RWPE2 (cell line): ENCODE measurements at regions not wholly inside any gene's neighbourhood (a gene's known extent, or its start where the extent isn't known, plus 50 kb on each side); places are given as distances from the start of the nearest gene placed in this dataset.
A peak's percentile ranks its signal among the peaks of the same experiment; 100 is the strongest.
"Not testable (repeated sequence)": the region's sequence is repeated elsewhere in the genome, so short reads cannot be mapped to it uniquely, and the experiment has no call there.

ENCODE experiments used
- ATAC-seq: fragments of 200-7000 bp; cut with Tn5 transposase; 3 replicates; pipeline ENCODE4 v1.9.1; 2021; ENCODE audit warnings: low read depth
- DNase-seq: peaks from one replicate; pipeline ENCODE4 v3.0.0-alpha.2; 2020; ENCODE audit warnings: low spot score
- H3K27ac ChIP-seq: fragments of 450-650 bp; 2 replicates; pipeline ENCODE4 v1.5.1; 2017; ENCODE audit warnings: mild to moderate bottlenecking; ENCODE audit not compliant: poor library complexity, severe bottlenecking
- H3K27me3 ChIP-seq: fragments of 250-450 bp; sonication (Bioruptor Pico); 2 replicates; pipeline ENCODE4 v1.5.1; 2021; ENCODE audit warnings: mild to moderate bottlenecking, moderate library complexity; ENCODE audit not compliant: insufficient read depth, poor library complexity, severe bottlenecking
- H3K36me3 ChIP-seq: fragments of 250-450 bp; sonication (Bioruptor Pico); 2 replicates; pipeline ENCODE4 v1.5.1; 2020; ENCODE audit warnings: low read depth, mild to moderate bottlenecking, moderate library complexity
- H3K4me1 ChIP-seq: fragments of 250-450 bp; sonication (Bioruptor Pico); 2 replicates; pipeline ENCODE4 v1.5.1; 2021; ENCODE audit warnings: mild to moderate bottlenecking, moderate library complexity; ENCODE audit not compliant: insufficient read depth, poor library complexity, severe bottlenecking
- H3K4me3 ChIP-seq: fragments of 250-450 bp; sonication (Bioruptor Pico); 2 replicates; pipeline ENCODE4 v1.5.1; 2021; ENCODE audit warnings: mild to moderate bottlenecking, moderate library complexity; ENCODE audit not compliant: severe bottlenecking
- H3K9me3 ChIP-seq: fragments of 250-450 bp; sonication (Bioruptor Pico); 2 replicates; pipeline ENCODE4 v1.5.1; 2021; ENCODE audit warnings: mild to moderate bottlenecking, moderate library complexity; ENCODE audit not compliant: severe bottlenecking
- CTCF ChIP-seq: fragments of 450-650 bp; IDR thresholded peaks from one replicate; pipeline ENCODE4 v1.5.1; 2017; ENCODE audit warnings: mild to moderate bottlenecking, moderate library complexity; ENCODE audit not compliant: poor library complexity, severe bottlenecking

- Histone ChIP-seq H3K4me3 (no peak overlapping the region), H3K9me3 (no peaks in the 10 kb centered on the region), H3K27ac (no peak overlapping the region), H3K27me3 (peaks cover 17% of the 10 kb centered on the region), H3K36me3 (no peaks in the 10 kb centered on the region), H3K4me1 (no peaks in the 10 kb centered on the region)
- no peak for TF ChIP-seq CTCF
- DNase-seq (no peak), ATAC-seq (no peak)
Measured at GRCh38 chr7:25476863-25477499, 248.7 kb upstream of the NPVF start.

- H3K4me1 ChIP-seq, H3K27ac ChIP-seq, H3K4me3 ChIP-seq, DNase-seq, ATAC-seq, H3K36me3 ChIP-seq, H3K9me3 ChIP-seq: not testable (repeated sequence)
- peaks cover 14% of the 10 kb centered on the region for H3K27me3 ChIP-seq
Measured at GRCh38 chr7:25478221-25478620, 249.9 kb upstream of the NPVF start.

GRCh38 chr7:25478925-25479324 is 250.6 kb upstream of the NPVF start:
- DNase-seq (no peak), ATAC-seq (peak; percentile 56; the same call in 2 of the 3 replicates)
- Histone ChIP-seq H3K4me3 (no peak overlapping the region), H3K27ac (no peak overlapping the region), H3K36me3 (no peaks in the 10 kb centered on the region), H3K9me3 (no peaks in the 10 kb centered on the region), H3K4me1 (no peaks in the 10 kb centered on the region), H3K27me3 (peaks cover 14% of the 10 kb centered on the region)
- no peak for TF ChIP-seq CTCF

- H3K4me1 ChIP-seq = no peaks in the 10 kb centered on the region
Measured at GRCh38 chr7:25481891-25482290, 253.6 kb upstream of the NPVF start.

GRCh38 chr7:25482631-25483030 is 254.3 kb upstream of the NPVF start:
- Histone ChIP-seq H3K9me3 (no peaks in the 10 kb centered on the region), H3K27me3 (peaks cover 12% of the 10 kb centered on the region), H3K4me3 (no peak overlapping the region), H3K27ac (no peak overlapping the region), H3K36me3 (no peaks in the 10 kb centered on the region), H3K4me1 (no peaks in the 10 kb centered on the region)
- no peak for TF ChIP-seq CTCF
- DNase-seq = no peak
- no peak for ATAC-seq

More at GRCh38 chr7:25481891-25482290, 253.6 kb upstream of the NPVF start:
- TF ChIP-seq CTCF = no peak
- Histone ChIP-seq H3K9me3 (no peaks in the 10 kb centered on the region), H3K4me3 (no peak overlapping the region), H3K27me3 (peaks cover 19% of the 10 kb centered on the region), H3K36me3 (no peaks in the 10 kb centered on the region), H3K27ac (no peak overlapping the region)
- DNase-seq = no peak
- no peak for ATAC-seq
